NCI-H2196 treated with DMSO at 0.1 percent for 48 hours (cell line): ENCODE measurements at regions not wholly inside any gene's neighbourhood (a gene's known extent, or its start where the extent isn't known, plus 50 kb on each side); places are given as distances from the start of the nearest gene placed in this dataset.

Experiments used
- DNase-seq: peaks from one replicate; lab custom pipeline; 2025; ENCODE audit not compliant: unreplicated experiment; lab: John Stamatoyannopoulos, UW

DNA sequence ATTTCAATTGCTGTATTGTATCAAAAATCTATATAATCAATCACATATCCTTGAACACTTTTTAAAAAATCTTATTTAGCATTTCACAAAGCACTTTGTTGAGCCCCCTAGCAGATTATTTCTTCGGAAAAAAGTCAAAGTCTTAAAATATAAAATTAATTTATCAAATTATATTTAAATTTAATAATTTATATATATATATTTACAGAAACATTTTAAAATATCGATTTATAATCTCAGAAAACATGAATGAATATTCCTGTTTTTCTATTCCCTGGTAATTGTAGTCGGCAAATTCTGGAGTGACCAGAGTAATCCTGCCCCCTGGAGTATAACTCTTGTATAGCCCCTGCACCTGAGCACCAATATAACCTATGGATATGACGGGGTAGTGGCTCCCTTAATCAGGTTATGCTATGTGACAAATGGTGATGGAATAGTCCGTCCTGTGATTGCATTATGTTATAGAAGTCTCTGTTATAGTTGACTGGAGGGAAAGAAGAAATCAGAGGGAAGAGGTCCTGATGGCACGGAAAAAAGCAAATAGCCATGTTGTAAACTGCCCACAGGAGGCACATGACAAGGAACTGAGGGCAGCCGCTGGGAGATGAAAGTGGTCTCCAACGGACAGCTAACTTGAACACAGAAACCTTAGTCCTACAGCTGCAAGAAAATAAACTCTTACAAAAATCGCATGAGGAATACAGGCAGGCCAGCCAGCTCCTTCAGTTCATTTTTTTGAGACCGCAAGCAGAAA, 1092.3 kb downstream of the ARAP2 start:
- DNase-seq, result no peak

GRCh38 chr4:35163168-35163567, 1081.1 kb downstream of the ARAP2 start:
- no peak for DNase-seq

- no peak for DNase-seq
Measured at GRCh38 chr4:35164063-35164462, 1080.3 kb downstream of the ARAP2 start.

- DNase-seq, result no peak
Measured at GRCh38 chr4:35166466-35166865, 1077.8 kb downstream of the ARAP2 start.

DNA sequence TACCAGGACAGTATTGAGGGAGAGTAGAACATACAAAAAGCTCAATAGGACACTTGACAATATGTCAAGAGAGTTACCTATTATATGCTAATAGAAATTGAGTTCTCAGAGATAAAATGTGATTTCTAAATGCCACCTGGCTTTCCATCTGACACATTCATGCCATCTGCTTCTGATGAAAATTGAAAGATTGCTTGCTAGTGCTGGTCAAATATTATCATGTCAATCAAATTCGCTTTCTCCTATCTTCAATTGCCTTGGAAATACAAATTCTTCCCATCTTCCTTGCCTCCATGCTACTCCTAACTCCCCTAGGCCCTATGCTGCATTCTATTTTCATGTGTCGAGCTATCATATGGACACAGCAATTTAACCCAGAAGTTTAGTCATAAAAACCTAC, 1076.9 kb downstream of the ARAP2 start:
- DNase-seq, result no peak

DNA sequence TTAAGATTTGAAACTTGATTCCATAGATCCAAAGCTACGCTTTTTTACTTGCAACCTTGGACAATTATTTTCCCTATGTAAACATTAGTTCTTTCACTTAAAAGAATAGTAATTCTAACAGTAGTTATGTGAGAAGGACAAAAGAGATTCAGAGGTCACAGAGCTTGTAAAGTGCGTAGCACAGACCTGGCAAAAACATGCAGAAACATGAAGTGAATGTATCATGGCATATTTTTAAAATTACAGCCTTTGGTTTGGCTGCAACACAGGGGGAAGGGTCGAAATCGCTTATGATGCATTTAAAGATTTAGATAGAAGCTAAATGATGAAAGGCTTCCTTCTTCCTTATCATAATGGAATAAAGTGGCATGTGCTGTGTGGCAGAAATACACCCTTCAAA, 1068.8 kb downstream of the ARAP2 start:
- DNase-seq, result no peak

- DNase-seq, result no peak
Measured at GRCh38 chr4:35175894-35176293, 1068.4 kb downstream of the ARAP2 start.

GRCh38 chr4:35182451-35182850, 1061.9 kb downstream of the ARAP2 start:
- DNase-seq, result no peak

- DNase-seq, result no peak
Measured at GRCh38 chr4:35189988-35190613, 1054.2 kb downstream of the ARAP2 start.

- DNase-seq, result no peak
Measured at GRCh38 chr4:35201403-35201802, 1042.9 kb downstream of the ARAP2 start.

- no peak for DNase-seq
Measured at GRCh38 chr4:35216636-35217035, 1027.7 kb downstream of the ARAP2 start.

DNA sequence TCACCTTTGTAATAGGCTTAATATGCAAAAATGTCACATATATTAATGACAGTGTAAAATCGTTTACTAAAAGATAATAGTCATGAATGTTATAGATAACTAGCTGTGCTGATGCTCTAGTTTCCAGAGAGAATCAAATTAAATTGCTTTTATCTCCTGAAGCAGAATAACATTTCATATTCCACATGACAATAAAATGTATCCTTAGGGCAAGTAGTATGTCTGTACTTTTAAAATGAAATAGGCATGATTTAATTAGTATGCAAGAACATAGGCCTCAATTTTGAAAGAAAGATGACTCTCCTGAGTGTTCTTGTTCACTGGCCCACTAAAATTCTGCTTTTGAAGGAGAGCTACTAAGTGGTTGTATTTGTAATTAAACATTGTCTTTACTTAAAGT, 1027.0 kb downstream of the ARAP2 start:
- DNase-seq, result no peak

- DNase-seq, result no peak
Measured at GRCh38 chr4:35228313-35228712, 1016.0 kb downstream of the ARAP2 start.

DNA sequence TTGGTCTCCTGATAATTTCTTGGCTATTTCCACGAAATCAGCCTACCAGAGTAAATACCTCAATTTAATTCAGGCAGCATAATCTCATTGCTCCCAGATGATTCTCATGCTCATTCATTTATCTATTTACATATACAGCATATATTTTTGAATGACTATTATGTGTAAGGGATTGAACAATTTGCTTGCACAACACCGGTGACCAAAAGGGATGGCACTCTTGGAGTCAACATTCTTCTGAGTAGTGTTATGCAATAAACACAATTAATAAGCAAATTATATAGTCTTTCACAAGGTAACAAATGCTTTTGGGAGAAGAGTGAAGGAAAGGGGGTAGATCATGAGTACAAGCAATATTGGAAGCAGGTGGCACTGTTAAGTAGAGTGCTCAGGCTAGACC, 1015.3 kb downstream of the ARAP2 start:
- DNase-seq, result no peak

GRCh38 chr4:35237924-35238323, 1006.4 kb downstream of the ARAP2 start:
- DNase-seq, result no peak

GRCh38 chr4:35238793-35239192, 1005.5 kb downstream of the ARAP2 start:
- no peak for DNase-seq

GRCh38 chr4:35246493-35246892, 997.8 kb downstream of the ARAP2 start:
- no peak for DNase-seq

- no peak for DNase-seq
Measured at GRCh38 chr4:35247047-35247446, 997.3 kb downstream of the ARAP2 start.

DNA sequence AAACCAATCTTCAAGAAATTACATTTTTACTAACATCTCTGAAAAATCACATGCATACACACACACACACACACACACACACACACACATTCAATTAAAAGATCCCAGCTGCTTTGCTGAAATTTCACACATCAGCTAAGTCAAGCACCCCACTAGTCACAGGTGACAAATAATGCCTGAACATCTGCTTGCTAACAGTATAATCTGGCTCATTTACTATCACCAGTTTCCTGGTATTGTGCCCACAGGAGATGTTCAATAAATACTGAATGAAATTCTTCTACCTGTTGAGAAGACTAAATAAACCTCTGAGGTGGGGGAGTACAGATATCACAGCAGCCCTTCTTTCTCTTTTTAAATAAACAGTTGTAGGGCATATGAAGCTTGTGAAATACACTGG, 994.0 kb downstream of the ARAP2 start:
- DNase-seq, result no peak

GRCh38 chr4:35250761-35251160, 993.6 kb downstream of the ARAP2 start:
- no peak for DNase-seq

- DNase-seq, result no peak
Measured at GRCh38 chr4:35252071-35252470, 992.2 kb downstream of the ARAP2 start.

DNA sequence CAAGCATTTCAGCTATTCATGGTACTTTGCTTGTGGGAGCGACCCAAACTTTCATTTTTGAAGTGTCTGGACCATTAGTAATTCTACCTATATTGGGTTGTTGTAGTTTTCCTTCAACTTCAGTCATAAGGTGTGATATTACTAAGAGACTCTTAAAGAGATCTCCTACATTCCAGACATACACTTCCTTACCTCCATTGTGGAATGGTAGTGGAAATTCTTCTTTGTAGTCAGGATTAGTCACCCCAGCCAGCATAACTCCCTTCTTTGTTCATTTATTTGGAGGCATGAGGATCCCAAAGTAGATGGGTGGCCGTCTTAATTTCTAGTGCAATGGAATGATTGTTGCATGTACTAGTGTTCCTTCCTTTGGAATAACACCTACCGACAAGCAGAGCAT, 991.4 kb downstream of the ARAP2 start:
- DNase-seq, result no peak

- DNase-seq, result no peak
Measured at GRCh38 chr4:35253331-35253730, 991.0 kb downstream of the ARAP2 start.
